ENCODE measurements at regions not wholly inside any gene's neighbourhood (a gene's known extent, or its start where the extent isn't known, plus 50 kb on each side); places are given as distances from the start of the nearest gene placed in this dataset.
"Not testable (repeated sequence)": the region's sequence is repeated elsewhere in the genome, so short reads cannot be mapped to it uniquely, and the experiment has no call there.

GRCh38 chr14:23750357-23750756 lies 114.2 kb downstream of the DHRS2 start:
- TF ChIP-seq POLR2A (IDR thresholded peaks at IDR 0.05) (no peak), CTCF (IDR thresholded peaks at IDR 0.05) (no peak)
- no peak for DNase-seq
- H3K9me3 ChIP-seq: no peaks in the 10 kb centered on the region
- no peaks in the 10 kb centered on the region for H3K27me3 ChIP-seq
- H3K4me1 ChIP-seq: no peaks in the 10 kb centered on the region
- intact Hi-C loops (cut with DNase I; ENCODE audit: low total_unique reads): no loop called here
- no peaks in the 10 kb centered on the region for H3K36me3 ChIP-seq
- no peak overlapping the region for H3K4me3 ChIP-seq
- H3K27ac ChIP-seq: no peak overlapping the region

GRCh38 chr14:23751616-23752015 lies 115.5 kb downstream of the DHRS2 start:
- TF ChIP-seq POLR2A (IDR thresholded peaks at IDR 0.05) (no peak), CTCF (IDR thresholded peaks at IDR 0.05) (no peak)
- Histone ChIP-seq H3K4me3 (no peak overlapping the region), H3K9me3 (no peaks in the 10 kb centered on the region), H3K4me1 (no peaks in the 10 kb centered on the region), H3K36me3 (no peaks in the 10 kb centered on the region), H3K27me3 (no peaks in the 10 kb centered on the region), H3K27ac (no peak overlapping the region)
- no peak for DNase-seq
- intact Hi-C loops (cut with DNase I; ENCODE audit: low total_unique reads): no loop called here

GRCh38 chr14:23763394-23763793 lies 127.2 kb downstream of the DHRS2 start:
- no peak overlapping the region for H3K27ac ChIP-seq
- H3K4me1 ChIP-seq: no peaks in the 10 kb centered on the region
- intact Hi-C loops (cut with DNase I; ENCODE audit: low total_unique reads): no loop called here
- DNase-seq: no peak
- H3K36me3 ChIP-seq: no peaks in the 10 kb centered on the region
- H3K27me3 ChIP-seq: no peaks in the 10 kb centered on the region
- no peak overlapping the region for H3K4me3 ChIP-seq
- no peaks in the 10 kb centered on the region for H3K9me3 ChIP-seq
- TF ChIP-seq POLR2A (IDR thresholded peaks at IDR 0.05): no peak
- TF ChIP-seq CTCF (IDR thresholded peaks at IDR 0.05): no peak

- H3K4me1 ChIP-seq: no peaks in the 10 kb centered on the region
- no peak overlapping the region for H3K4me3 ChIP-seq
- TF ChIP-seq POLR2A (IDR thresholded peaks at IDR 0.05) (no peak), CTCF (IDR thresholded peaks at IDR 0.05) (no peak)
- H3K9me3 ChIP-seq: no peaks in the 10 kb centered on the region
- no peak overlapping the region for H3K27ac ChIP-seq
- intact Hi-C loops (cut with DNase I; ENCODE audit: low total_unique reads): no loop called here
- H3K27me3 ChIP-seq: peaks cover 0 to 4% of the 10 kb centered on the region in 2 donors
- DNase-seq: no peak
- H3K36me3 ChIP-seq: no peaks in the 10 kb centered on the region
Measured at GRCh38 chr14:23766737-23767401, 130.7 kb downstream of the DHRS2 start.

- H3K27me3 ChIP-seq; H3K27ac ChIP-seq; H3K4me1 ChIP-seq; H3K4me3 ChIP-seq; DNase-seq; H3K36me3 ChIP-seq; H3K9me3 ChIP-seq; intact Hi-C loops (cut with DNase I; ENCODE audit: low total_unique reads): not testable (repeated sequence)
Measured at GRCh38 chr14:23769221-23769728, 133.1 kb downstream of the DHRS2 start.

All from uterus (tissue), 3 donors.